Activated CD4-positive, alpha-beta T cell treated with anti-CD3 and anti-CD28 coated beads for 48 hours (primary cell): ENCODE measurements at regions not wholly inside any gene's neighbourhood (a gene's known extent, or its start where the extent isn't known, plus 50 kb on each side); places are given as distances from the start of the nearest gene placed in this dataset.
"Not testable (repeated sequence)": the region's sequence is repeated elsewhere in the genome, so short reads cannot be mapped to it uniquely, and the experiment has no call there.

Experiments used
- DNase-seq: peaks from one replicate; pipeline ENCODE4 v3.0.0-alpha.2; 2020

- no peak for DNase-seq
Measured at GRCh38 chr1:213324859-213325258, 273.8 kb downstream of the RPS6KC1 start.

- no peak for DNase-seq
Measured at GRCh38 chr1:213325482-213325881, 274.4 kb downstream of the RPS6KC1 start.

GRCh38 chr1:213326281-213327016, 275.4 kb downstream of the RPS6KC1 start:
- no peak for DNase-seq

- no peak for DNase-seq
Measured at GRCh38 chr1:213327017-213327667, 276.1 kb downstream of the RPS6KC1 start.

GRCh38 chr1:213329406-213330008, 278.5 kb downstream of the RPS6KC1 start:
- no peak for DNase-seq

GRCh38 chr1:213330281-213330680, 279.2 kb downstream of the RPS6KC1 start:
- no peak for DNase-seq

- no peak for DNase-seq
Measured at GRCh38 chr1:213331631-213332175, 280.7 kb downstream of the RPS6KC1 start.

GRCh38 chr1:213332491-213332890, 281.4 kb downstream of the RPS6KC1 start:
- no peak for DNase-seq

- DNase-seq = no peak
Measured at GRCh38 chr1:213333121-213333520, 282.1 kb downstream of the RPS6KC1 start.

GRCh38 chr1:213335084-213335483, 284.0 kb downstream of the RPS6KC1 start:
- no peak for DNase-seq

- DNase-seq = no peak
Measured at GRCh38 chr1:213337025-213337678, 286.1 kb downstream of the RPS6KC1 start.

GRCh38 chr1:213340593-213340992, 289.6 kb downstream of the RPS6KC1 start:
- no peak for DNase-seq

- no peak for DNase-seq
Measured at GRCh38 chr1:213345621-213346020, 294.6 kb downstream of the RPS6KC1 start.

- DNase-seq = no peak
Measured at GRCh38 chr1:213357403-213357802, 306.4 kb downstream of the RPS6KC1 start.

GRCh38 chr1:213358368-213358767, 307.3 kb downstream of the RPS6KC1 start:
- DNase-seq = not testable (repeated sequence)

- DNase-seq = no peak
Measured at GRCh38 chr1:213362598-213362997, 311.6 kb downstream of the RPS6KC1 start.

- DNase-seq = no peak
Measured at GRCh38 chr1:213366141-213366831, 315.2 kb downstream of the RPS6KC1 start.

- DNase-seq = no peak
Measured at GRCh38 chr1:213369465-213369864, 318.4 kb downstream of the RPS6KC1 start.

- no peak for DNase-seq
Measured at GRCh38 chr1:213370523-213370922, 319.5 kb downstream of the RPS6KC1 start.

GRCh38 chr1:213371525-213371846, 320.4 kb downstream of the RPS6KC1 start:
- no peak for DNase-seq

GRCh38 chr1:213371847-213372619, 321.0 kb downstream of the RPS6KC1 start:
- DNase-seq = no peak

GRCh38 chr1:213374369-213374768, 323.3 kb downstream of the RPS6KC1 start:
- DNase-seq = peak; percentile 81
